Natural killer cell treated with Interleukin-12 subunit alpha and Interleukin-12 subunit beta and Interleukin-15 and Interleukin-18, amount 100 ng/mL, for 72 hours (primary cell): ENCODE measurements at regions not wholly inside any gene's neighbourhood (a gene's known extent, or its start where the extent isn't known, plus 50 kb on each side); places are given as distances from the start of the nearest gene placed in this dataset.

ENCODE experiments used
- ATAC-seq, 2 donors: fragments of 150-1000 bp; cut with Tn5 transposase in 1 of 2; sonication (Bioruptor Pico), chemical (Tn5 transposase) in 1 of 2; 2 replicates each; pipeline ENCODE4 v1.10.0; 2021
- DNase-seq: peaks from one replicate; pipeline ENCODE4 v3.0.0; 2022; ENCODE audit warnings: low spot score
- H3K27ac Mint-ChIP-seq, 2 donors: 1 replicate in 1 of 2; 2 replicates in 1 of 2; pipeline ENCODE4 v1.8.0; 2022; ENCODE audit warnings: mixed read lengths in 2 of 2, mild to moderate bottlenecking in 1 of 2, moderate library complexity in 1 of 2
- H3K27me3 Mint-ChIP-seq, 2 donors: 1 replicate in 1 of 2; 2 replicates in 1 of 2; pipeline ENCODE4 v1.8.0; 2022; ENCODE audit warnings: mixed read lengths in 2 of 2
- H3K36me3 Mint-ChIP-seq: one replicate; pipeline ENCODE4 v1.8.0; 2022; ENCODE audit warnings: mixed read lengths
- H3K4me1 Mint-ChIP-seq, 2 donors: 1 replicate in 1 of 2; 2 replicates in 1 of 2; pipeline ENCODE4 v1.8.0; 2022; ENCODE audit warnings: low read depth in 2 of 2, mixed read lengths in 2 of 2, mild to moderate bottlenecking in 1 of 2
- H3K4me3 Mint-ChIP-seq: one replicate; pipeline ENCODE4 v1.8.0; 2022; ENCODE audit warnings: mixed read lengths
- H3K9me3 Mint-ChIP-seq: 2 replicates; pipeline ENCODE4 v1.8.0; 2022; ENCODE audit warnings: mixed read lengths

- Mint-ChIP-seq H3K4me1 (no peaks in the 10 kb centered on the region), H3K27me3 (peaks cover 0 to 11% of the 10 kb centered on the region in 2 donors), H3K9me3 (no peaks in the 10 kb centered on the region), H3K36me3 (no peaks in the 10 kb centered on the region), H3K27ac (no peak overlapping the region), H3K4me3 (no peak overlapping the region)
- DNase-seq (no peak), ATAC-seq (no peak)
Observed at GRCh38 chr2:41644936-41645335, 402.9 kb upstream of the PKDCC start.

GRCh38 chr2:41647468-41648050, 400.3 kb upstream of the PKDCC start:
- Mint-ChIP-seq H3K27me3 (peaks cover 0 to 11% of the 10 kb centered on the region in 2 donors), H3K27ac (no peak overlapping the region), H3K9me3 (no peaks in the 10 kb centered on the region), H3K4me1 (no peaks in the 10 kb centered on the region), H3K4me3 (no peak overlapping the region), H3K36me3 (no peaks in the 10 kb centered on the region)
- DNase-seq: no peak
- ATAC-seq: no peak

- Mint-ChIP-seq H3K27me3 (peaks cover 0 to 4% of the 10 kb centered on the region in 2 donors), H3K9me3 (no peaks in the 10 kb centered on the region), H3K4me3 (no peak overlapping the region), H3K36me3 (no peaks in the 10 kb centered on the region), H3K27ac (no peak overlapping the region), H3K4me1 (no peaks in the 10 kb centered on the region)
- DNase-seq (no peak), ATAC-seq (no peak)
Observed at GRCh38 chr2:41657226-41657625, 390.6 kb upstream of the PKDCC start.

- ATAC-seq (no peak), DNase-seq (no peak)
- no peak overlapping the region for H3K4me3 Mint-ChIP-seq
- H3K9me3 Mint-ChIP-seq: no peaks in the 10 kb centered on the region
- no peaks in the 10 kb centered on the region for H3K4me1 Mint-ChIP-seq
- no peaks in the 10 kb centered on the region for H3K27me3 Mint-ChIP-seq
- no peaks in the 10 kb centered on the region for H3K36me3 Mint-ChIP-seq
- no peak overlapping the region for H3K27ac Mint-ChIP-seq
Observed at GRCh38 chr2:41659758-41660157, 388.1 kb upstream of the PKDCC start.

GRCh38 chr2:41662461-41662860, 385.4 kb upstream of the PKDCC start:
- Mint-ChIP-seq H3K4me1 (no peaks in the 10 kb centered on the region), H3K27ac (no peak overlapping the region), H3K36me3 (no peaks in the 10 kb centered on the region), H3K27me3 (peaks cover 0 to 3% of the 10 kb centered on the region in 2 donors), H3K9me3 (no peaks in the 10 kb centered on the region), H3K4me3 (no peak overlapping the region)
- DNase-seq: no peak
- no peak for ATAC-seq

- H3K36me3 Mint-ChIP-seq: no peaks in the 10 kb centered on the region
- DNase-seq: no peak
- no peaks in the 10 kb centered on the region for H3K9me3 Mint-ChIP-seq
- H3K4me1 Mint-ChIP-seq: no peaks in the 10 kb centered on the region
- H3K27ac Mint-ChIP-seq: no peak overlapping the region
- H3K4me3 Mint-ChIP-seq: no peak overlapping the region
- ATAC-seq: no peak
- peaks cover 0 to 3% of the 10 kb centered on the region in 2 donors for H3K27me3 Mint-ChIP-seq
Observed at GRCh38 chr2:41663056-41663455, 384.8 kb upstream of the PKDCC start.

GRCh38 chr2:41668529-41668928, 379.3 kb upstream of the PKDCC start:
- H3K36me3 Mint-ChIP-seq: no peaks in the 10 kb centered on the region
- no peak for ATAC-seq
- H3K4me3 Mint-ChIP-seq: no peak overlapping the region
- H3K27me3 Mint-ChIP-seq: peaks cover 14 to 29% of the 10 kb centered on the region in 2 donors
- no peaks in the 10 kb centered on the region for H3K4me1 Mint-ChIP-seq
- H3K27ac Mint-ChIP-seq: no peak overlapping the region
- no peaks in the 10 kb centered on the region for H3K9me3 Mint-ChIP-seq
- no peak for DNase-seq

GRCh38 chr2:41678639-41679038, 369.2 kb upstream of the PKDCC start:
- no peaks in the 10 kb centered on the region for H3K4me1 Mint-ChIP-seq
- H3K27ac Mint-ChIP-seq: no peak overlapping the region
- no peaks in the 10 kb centered on the region for H3K36me3 Mint-ChIP-seq
- ATAC-seq (no peak), DNase-seq (no peak)
- H3K4me3 Mint-ChIP-seq: no peak overlapping the region
- H3K9me3 Mint-ChIP-seq: no peaks in the 10 kb centered on the region
- peaks cover 12 to 29% of the 10 kb centered on the region in 2 donors for H3K27me3 Mint-ChIP-seq

- Mint-ChIP-seq H3K4me1 (no peaks in the 10 kb centered on the region), H3K9me3 (no peaks in the 10 kb centered on the region), H3K27me3 (peaks cover 11 to 37% of the 10 kb centered on the region in 2 donors), H3K27ac (no peak overlapping the region), H3K4me3 (no peak overlapping the region), H3K36me3 (no peaks in the 10 kb centered on the region)
- no peak for ATAC-seq
- DNase-seq: no peak
Observed at GRCh38 chr2:41686156-41686555, 361.7 kb upstream of the PKDCC start.

GRCh38 chr2:41691561-41691960, 356.3 kb upstream of the PKDCC start:
- no peak overlapping the region for H3K4me3 Mint-ChIP-seq
- ATAC-seq: peak in 1 of 2 donors; percentile 6
- no peaks in the 10 kb centered on the region for H3K36me3 Mint-ChIP-seq
- no peaks in the 10 kb centered on the region for H3K4me1 Mint-ChIP-seq
- no peak overlapping the region for H3K27ac Mint-ChIP-seq
- H3K27me3 Mint-ChIP-seq: peaks cover 9 to 14% of the 10 kb centered on the region in 2 donors
- DNase-seq: no peak
- H3K9me3 Mint-ChIP-seq: no peaks in the 10 kb centered on the region

- Mint-ChIP-seq H3K36me3 (no peaks in the 10 kb centered on the region), H3K27me3 (peaks cover 9% of the 10 kb centered on the region in 2 donors), H3K27ac (no peak overlapping the region), H3K4me3 (no peak overlapping the region), H3K9me3 (no peaks in the 10 kb centered on the region), H3K4me1 (no peaks in the 10 kb centered on the region)
- ATAC-seq (no peak), DNase-seq (no peak)
Observed at GRCh38 chr2:41694536-41695049, 353.2 kb upstream of the PKDCC start.

- H3K4me1 Mint-ChIP-seq: peaks cover 0 to 5% of the 10 kb centered on the region in 2 donors
- peaks cover 15 to 16% of the 10 kb centered on the region in 2 donors for H3K27me3 Mint-ChIP-seq
- no peak overlapping the region for H3K27ac Mint-ChIP-seq
- no peaks in the 10 kb centered on the region for H3K9me3 Mint-ChIP-seq
- DNase-seq (no peak), ATAC-seq (no peak)
- H3K36me3 Mint-ChIP-seq: no peaks in the 10 kb centered on the region
- H3K4me3 Mint-ChIP-seq: no peak overlapping the region
Observed at GRCh38 chr2:41695198-41696113, 352.4 kb upstream of the PKDCC start.

- ATAC-seq (no peak), DNase-seq (no peak)
- H3K4me1 Mint-ChIP-seq: peaks cover 5 to 9% of the 10 kb centered on the region in 2 donors
- no peak overlapping the region for H3K27ac Mint-ChIP-seq
- no peaks in the 10 kb centered on the region for H3K9me3 Mint-ChIP-seq
- no peak overlapping the region for H3K4me3 Mint-ChIP-seq
- H3K36me3 Mint-ChIP-seq: no peaks in the 10 kb centered on the region
- peaks cover 10 to 17% of the 10 kb centered on the region in 2 donors for H3K27me3 Mint-ChIP-seq
Observed at GRCh38 chr2:41697389-41697788, 350.4 kb upstream of the PKDCC start.
